ENCODE measurements at regions not wholly inside any gene's neighbourhood (a gene's known extent, or its start where the extent isn't known, plus 50 kb on each side); places are given as distances from the start of the nearest gene placed in this dataset.
"Not testable (repeated sequence)": the region's sequence is repeated elsewhere in the genome, so short reads cannot be mapped to it uniquely, and the experiment has no call there.

- peaks cover 29% of the 10 kb centered on the region for H3K27me3 Mint-ChIP-seq
- no peaks in the 10 kb centered on the region for H3K4me1 Mint-ChIP-seq
- no peak for DNase-seq
- no peak overlapping the region for H3K27ac Mint-ChIP-seq
- no peak overlapping the region for H3K4me3 Mint-ChIP-seq
- H3K9me3 Mint-ChIP-seq, result no peaks in the 10 kb centered on the region
- no peaks in the 10 kb centered on the region for H3K36me3 Mint-ChIP-seq
Measured at GRCh38 chr19:30240904-30241695, 131.1 kb upstream of the ZNF536 start.

DNA sequence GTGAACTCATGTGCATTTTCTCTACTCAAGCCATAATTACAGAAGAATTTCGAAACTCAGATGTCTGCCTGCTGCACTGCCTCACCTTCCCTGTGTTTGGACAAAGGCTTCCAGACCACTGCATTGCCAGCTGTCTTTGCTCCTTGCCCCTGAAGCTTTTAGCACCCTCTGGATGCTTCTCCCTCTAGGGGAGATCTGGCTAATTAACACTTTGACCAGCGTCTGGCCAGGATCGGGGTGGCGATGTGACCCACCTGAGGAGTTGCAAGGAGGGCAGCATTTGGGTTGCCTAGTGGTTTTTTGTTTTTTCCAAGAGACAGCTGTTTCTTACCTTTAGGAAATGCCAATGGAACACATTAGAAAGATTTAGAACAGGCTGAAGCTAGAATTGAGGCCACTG lies 127.7 kb upstream of the ZNF536 start:
- Mint-ChIP-seq H3K9me3 (no peaks in the 10 kb centered on the region), H3K27me3 (peaks cover 18% of the 10 kb centered on the region), H3K36me3 (no peaks in the 10 kb centered on the region), H3K4me1 (no peaks in the 10 kb centered on the region), H3K4me3 (no peak overlapping the region), H3K27ac (no peak overlapping the region)
- no peak for DNase-seq

DNA sequence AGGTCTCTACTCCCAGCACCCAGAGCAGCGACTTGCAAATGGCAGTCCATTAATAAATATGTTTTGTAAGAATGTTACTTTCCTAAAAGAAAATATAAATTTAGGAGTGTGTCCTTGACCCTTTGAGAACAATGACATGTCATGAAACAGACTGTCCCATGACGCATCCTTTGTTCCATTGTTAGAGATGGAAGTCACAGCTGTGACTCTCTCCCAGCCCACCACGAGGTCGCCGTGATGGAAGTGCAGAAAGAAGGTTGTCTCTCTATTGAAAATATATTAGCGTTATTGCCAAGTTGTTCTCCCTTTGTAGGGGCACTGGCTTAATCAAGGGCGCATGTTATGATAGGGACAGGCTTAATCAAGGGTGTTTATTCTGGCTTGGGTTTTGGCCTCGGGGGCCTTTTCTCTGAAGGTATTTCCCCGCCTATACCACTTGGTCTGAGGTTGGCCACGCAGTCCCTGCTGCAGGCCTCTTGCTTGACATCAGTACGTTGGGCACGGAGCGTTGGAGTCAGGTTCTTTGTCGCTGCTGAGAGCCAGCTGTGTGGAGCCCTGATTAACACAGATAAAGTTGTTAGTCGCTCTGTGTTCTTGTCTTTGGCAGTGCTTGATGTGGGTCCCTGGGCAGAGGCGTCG lies 126.7 kb upstream of the ZNF536 start:
- Mint-ChIP-seq H3K27me3 (peaks cover 17% of the 10 kb centered on the region), H3K27ac (no peak overlapping the region), H3K36me3 (no peaks in the 10 kb centered on the region), H3K4me1 (no peaks in the 10 kb centered on the region), H3K9me3 (no peaks in the 10 kb centered on the region), H3K4me3 (no peak overlapping the region)
- DNase-seq, result no peak

GRCh38 chr19:30249911-30250310 lies 122.3 kb upstream of the ZNF536 start:
- DNase-seq, result no peak
- Mint-ChIP-seq H3K27ac (no peak overlapping the region), H3K36me3 (no peaks in the 10 kb centered on the region), H3K4me1 (no peaks in the 10 kb centered on the region), H3K4me3 (no peak overlapping the region), H3K27me3 (peaks cover 44% of the 10 kb centered on the region), H3K9me3 (no peaks in the 10 kb centered on the region)

- Mint-ChIP-seq H3K4me3 (no peak overlapping the region), H3K4me1 (no peaks in the 10 kb centered on the region), H3K27me3 (peaks cover 59% of the 10 kb centered on the region), H3K36me3 (no peaks in the 10 kb centered on the region), H3K27ac (no peak overlapping the region), H3K9me3 (no peaks in the 10 kb centered on the region)
- no peak for DNase-seq
Measured at GRCh38 chr19:30252214-30252613, 120.0 kb upstream of the ZNF536 start.

- Mint-ChIP-seq H3K27me3 (peaks cover 61% of the 10 kb centered on the region), H3K36me3 (no peaks in the 10 kb centered on the region)
Measured at GRCh38 chr19:30253581-30253996, 118.6 kb upstream of the ZNF536 start.

DNA sequence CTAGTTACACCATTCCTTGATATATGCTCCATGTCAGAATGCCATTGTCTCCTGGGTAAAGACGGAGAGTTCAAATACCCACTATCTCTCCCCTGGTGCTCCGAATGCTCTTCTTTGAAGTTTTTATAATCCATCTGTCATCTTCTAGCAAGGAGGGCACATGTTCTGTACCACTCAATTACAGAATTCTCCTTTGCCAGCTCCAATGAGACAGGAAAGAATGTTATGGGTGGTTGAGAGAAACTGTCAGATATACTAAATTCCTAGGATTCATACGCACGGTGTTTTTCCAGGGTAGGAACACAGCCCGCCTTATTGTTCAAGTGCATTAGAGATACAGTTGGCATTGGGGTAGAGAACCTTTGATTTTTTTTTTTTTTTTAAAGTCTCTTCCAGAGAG lies 118.0 kb upstream of the ZNF536 start:
- Mint-ChIP-seq H3K27me3 (peaks cover 59% of the 10 kb centered on the region), H3K27ac (no peak overlapping the region), H3K4me1 (no peaks in the 10 kb centered on the region), H3K36me3 (no peaks in the 10 kb centered on the region), H3K9me3 (no peaks in the 10 kb centered on the region), H3K4me3 (no peak overlapping the region)
- no peak for DNase-seq

More at GRCh38 chr19:30253581-30253996, 118.6 kb upstream of the ZNF536 start:
- H3K9me3 Mint-ChIP-seq, result no peaks in the 10 kb centered on the region
- H3K27ac Mint-ChIP-seq, result no peak overlapping the region
- H3K4me1 Mint-ChIP-seq, result no peaks in the 10 kb centered on the region
- H3K4me3 Mint-ChIP-seq, result no peak overlapping the region
- DNase-seq, result no peak

GRCh38 chr19:30254789-30255188 lies 117.4 kb upstream of the ZNF536 start:
- Mint-ChIP-seq H3K4me3 (no peak overlapping the region), H3K27ac (no peak overlapping the region), H3K4me1 (no peaks in the 10 kb centered on the region), H3K36me3 (no peaks in the 10 kb centered on the region), H3K27me3 (peaks cover 64% of the 10 kb centered on the region), H3K9me3 (no peaks in the 10 kb centered on the region)
- no peak for DNase-seq

DNA sequence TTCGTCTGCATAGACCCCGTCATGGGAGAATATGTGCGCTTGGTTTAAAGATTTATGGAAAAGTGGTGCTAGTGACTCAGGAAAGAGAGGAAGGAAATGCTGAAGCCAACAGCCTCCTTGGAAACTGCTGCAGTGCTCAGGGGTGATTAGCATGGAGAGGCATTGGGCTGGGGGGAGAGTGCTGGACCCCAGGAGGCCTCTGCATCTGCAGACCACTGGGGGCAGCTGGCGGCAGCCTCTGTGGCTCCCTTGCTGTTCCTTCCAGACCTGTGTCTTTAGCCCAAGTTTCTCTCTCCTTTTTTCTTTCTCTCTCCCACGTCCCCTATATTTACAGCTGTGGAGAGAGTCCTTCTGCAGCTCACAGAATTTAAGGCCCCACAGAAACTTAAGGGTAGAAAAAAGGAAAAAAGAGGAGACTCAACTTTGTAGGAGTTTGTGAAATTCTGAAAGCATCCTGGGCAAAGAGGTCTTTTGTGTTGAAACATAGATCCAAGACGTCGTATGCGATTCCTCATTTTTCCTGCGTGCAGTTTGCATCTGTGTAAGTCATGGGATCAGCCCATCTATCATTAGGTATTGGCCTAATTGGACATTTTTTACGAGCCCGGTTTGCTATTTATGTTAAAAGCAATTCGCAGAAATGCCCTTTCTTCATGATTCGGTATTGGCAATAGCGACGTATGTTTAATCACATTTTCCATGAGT lies 116.2 kb upstream of the ZNF536 start:
- no peak overlapping the region for H3K4me3 Mint-ChIP-seq
- peaks cover 69% of the 10 kb centered on the region for H3K27me3 Mint-ChIP-seq
- no peak overlapping the region for H3K27ac Mint-ChIP-seq
- no peaks in the 10 kb centered on the region for H3K9me3 Mint-ChIP-seq
- DNase-seq, result no peak
- no peaks in the 10 kb centered on the region for H3K36me3 Mint-ChIP-seq
- no peaks in the 10 kb centered on the region for H3K4me1 Mint-ChIP-seq

- no peaks in the 10 kb centered on the region for H3K36me3 Mint-ChIP-seq
- no peaks in the 10 kb centered on the region for H3K4me1 Mint-ChIP-seq
- no peak overlapping the region for H3K27ac Mint-ChIP-seq
- H3K9me3 Mint-ChIP-seq, result no peaks in the 10 kb centered on the region
- peaks cover 70% of the 10 kb centered on the region for H3K27me3 Mint-ChIP-seq
- no peak overlapping the region for H3K4me3 Mint-ChIP-seq
- DNase-seq, result no peak
Measured at GRCh38 chr19:30256496-30256850, 115.7 kb upstream of the ZNF536 start.

- H3K27ac Mint-ChIP-seq, result no peak overlapping the region
- H3K4me3 Mint-ChIP-seq, result no peak overlapping the region
- DNase-seq, result no peak
- H3K9me3 Mint-ChIP-seq, result no peaks in the 10 kb centered on the region
- H3K27me3 Mint-ChIP-seq, result peaks cover 40% of the 10 kb centered on the region
- H3K36me3 Mint-ChIP-seq, result no peaks in the 10 kb centered on the region
- peaks cover 3% of the 10 kb centered on the region for H3K4me1 Mint-ChIP-seq
Measured at GRCh38 chr19:30263830-30264381, 108.3 kb upstream of the ZNF536 start.

- not testable (repeated sequence) for H3K9me3 Mint-ChIP-seq, H3K36me3 Mint-ChIP-seq, H3K4me1 Mint-ChIP-seq, H3K27ac Mint-ChIP-seq, DNase-seq, H3K4me3 Mint-ChIP-seq
- H3K27me3 Mint-ChIP-seq, result peaks cover 29% of the 10 kb centered on the region
Measured at GRCh38 chr19:30265918-30266317, 106.3 kb upstream of the ZNF536 start.

DNA sequence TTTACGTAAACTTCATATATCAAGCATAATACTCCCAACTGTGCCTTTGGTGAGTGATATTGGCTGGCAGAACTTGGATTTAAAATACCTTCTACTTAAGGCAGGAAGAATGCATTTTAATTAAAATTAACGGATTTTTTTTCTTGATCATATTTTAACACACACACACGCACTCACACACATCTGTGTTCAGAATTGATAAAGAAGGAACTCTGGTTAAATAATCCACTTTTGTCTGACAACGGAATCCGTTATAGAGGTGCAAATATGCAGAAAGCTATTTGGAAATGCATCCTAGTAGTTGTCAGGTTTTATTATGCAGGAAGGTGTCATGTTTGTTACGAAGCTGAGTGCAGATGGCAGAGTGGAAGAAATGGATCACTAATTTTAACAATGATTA lies 105.5 kb upstream of the ZNF536 start:
- H3K4me3 Mint-ChIP-seq, result no peak overlapping the region
- H3K36me3 Mint-ChIP-seq, result no peaks in the 10 kb centered on the region
- no peak for DNase-seq
- no peak overlapping the region for H3K27ac Mint-ChIP-seq
- no peaks in the 10 kb centered on the region for H3K9me3 Mint-ChIP-seq
- peaks cover 3% of the 10 kb centered on the region for H3K4me1 Mint-ChIP-seq
- peaks cover 30% of the 10 kb centered on the region for H3K27me3 Mint-ChIP-seq

DNA sequence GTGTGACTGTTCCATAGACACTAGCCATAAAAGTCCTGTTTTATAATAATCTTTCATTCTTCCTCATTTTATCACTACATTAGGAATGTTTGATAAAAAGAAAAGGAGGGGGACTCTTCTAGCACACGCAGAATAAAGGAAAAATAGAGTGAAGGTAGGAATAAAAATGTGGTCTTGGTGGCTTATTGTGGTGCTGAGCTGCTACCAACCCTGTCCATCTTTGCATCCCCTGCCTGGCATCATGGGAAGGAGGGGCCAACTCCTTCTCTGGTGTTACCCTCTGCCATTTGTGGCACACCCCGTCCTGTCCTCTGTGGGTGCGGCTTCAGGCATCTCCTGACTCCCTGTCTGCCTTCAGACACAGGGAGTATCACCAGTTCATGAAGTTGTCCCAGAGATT lies 104.9 kb upstream of the ZNF536 start:
- no peak overlapping the region for H3K4me3 Mint-ChIP-seq

DNA sequence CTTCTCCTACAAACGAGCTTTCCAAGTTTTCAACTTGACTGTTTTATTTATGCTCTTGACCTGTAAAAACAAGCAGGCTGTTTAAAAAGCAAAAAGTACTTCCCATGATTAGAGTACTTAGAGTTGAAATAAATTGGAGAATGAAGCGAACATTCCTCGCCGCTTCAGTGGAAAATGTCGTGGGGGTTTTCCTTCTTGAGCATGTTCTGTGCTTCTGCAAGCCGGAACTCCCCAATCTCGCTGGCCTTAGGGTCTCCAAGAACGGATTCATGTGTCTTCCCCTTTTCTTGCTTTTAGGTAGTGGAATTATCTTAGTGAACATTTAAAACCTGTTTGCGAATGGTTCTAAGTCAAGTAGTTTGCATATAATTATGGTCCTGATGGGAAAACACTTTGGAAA lies 103.6 kb upstream of the ZNF536 start:
- H3K27me3 Mint-ChIP-seq, result peaks cover 19% of the 10 kb centered on the region
- DNase-seq, result no peak
- H3K4me3 Mint-ChIP-seq, result no peak overlapping the region
- peaks cover 2% of the 10 kb centered on the region for H3K4me1 Mint-ChIP-seq
- H3K36me3 Mint-ChIP-seq, result no peaks in the 10 kb centered on the region
- peaks cover 8% of the 10 kb centered on the region for H3K9me3 Mint-ChIP-seq
- no peak overlapping the region for H3K27ac Mint-ChIP-seq

More for the DNA sequence above, 104.9 kb upstream of the ZNF536 start:
- no peak for DNase-seq
- Mint-ChIP-seq H3K27me3 (peaks cover 26% of the 10 kb centered on the region), H3K4me1 (peaks cover 3% of the 10 kb centered on the region), H3K36me3 (no peaks in the 10 kb centered on the region), H3K27ac (no peak overlapping the region), H3K9me3 (no peaks in the 10 kb centered on the region)

All from activated naive CD8-positive, alpha-beta T cell treated with anti-CD3 and anti-CD28 coated beads for 36 hours (primary cell).